K562 (cell line): ENCODE measurements at regions not wholly inside any gene's neighbourhood (a gene's known extent, or its start where the extent isn't known, plus 50 kb on each side); places are given as distances from the start of the nearest gene placed in this dataset.

Source experiments
- ATF1 ChIP-seq, 2 experiments: fragments of 450-650 bp in 1 of 2; IDR thresholded peaks; 2 replicates each; pipeline ENCODE4 v1.6.1; 2016; ENCODE audit warnings: missing compliant biosample characterization in 1 of 2, missing genetic modification characterization in 1 of 2
- CHD2 ChIP-seq: IDR thresholded peaks from 2 replicates; pipeline ENCODE4 v1.6.1; 2011; ENCODE audit warnings: low read depth, low read length
- CTCF ChIP-seq, 3 experiments: IDR thresholded peaks in 2 of 3; conservative IDR thresholded peaks in 1 of 3; 2 replicates each; pipeline ENCODE4 v1.5.1; 2011 to 2012; ENCODE audit warnings: low read length in 3 of 3, mild to moderate bottlenecking in 3 of 3, control low read depth in 2 of 3, improper control_type of control experiment in 1 of 3, inconsistent platforms in 1 of 3, low read depth in 1 of 3, mixed read lengths in 1 of 3, moderate library complexity in 1 of 3; ENCODE audit not compliant: insufficient read depth in 2 of 3
- HOXB6 ChIP-seq: fragments of 250-450 bp; sonication (Bioruptor Pico); IDR thresholded peaks from 2 replicates; pipeline ENCODE4 v1.5.1; 2022; ENCODE audit warnings: mild to moderate bottlenecking, borderline replicate concordance
- MAX ChIP-seq: sonication (generic); formaldehyde crosslinking; IDR thresholded peaks from 2 replicates; pipeline ENCODE4 v1.9.0; 2022; ENCODE audit warnings: mild to moderate bottlenecking, missing genetic modification reagents
- POLR2AphosphoS5 ChIP-seq: IDR thresholded peaks from 2 replicates; pipeline ENCODE4 v1.6.1; 2011; ENCODE audit warnings: mild to moderate bottlenecking, low read depth, low read length, moderate library complexity; ENCODE audit not compliant: control insufficient read depth, insufficient read depth
- TOE1 ChIP-seq, 2 experiments: fragments of 450-650 bp in 1 of 2; sonication (generic) in 1 of 2; formaldehyde crosslinking in 1 of 2; IDR thresholded peaks; 2 replicates each; pipeline versions ENCODE4 v1.7.1 to v1.8.0; 2016 to 2022; ENCODE audit warnings: borderline replicate concordance in 2 of 2, mild to moderate bottlenecking in 2 of 2, antibody characterized with exemption in 1 of 2, inconsistent platforms in 1 of 2, low read depth in 1 of 2, missing genetic modification reagents in 1 of 2, moderate library complexity in 1 of 2
- ZNF23 ChIP-seq: fragments of 250-450 bp; sonication (Bioruptor Pico); IDR thresholded peaks from 2 replicates; pipeline ENCODE4 v1.4.0; 2020; ENCODE audit warnings: mild to moderate bottlenecking
- ZNF239 ChIP-seq: fragments of 250-450 bp; sonication (Bioruptor Pico); IDR thresholded peaks from 2 replicates; pipeline ENCODE4 v1.4.0; 2020; ENCODE audit warnings: mild to moderate bottlenecking
- ZNF830 ChIP-seq: fragments of 250-450 bp; sonication (Bioruptor Pico); IDR thresholded peaks from 2 replicates; pipeline ENCODE4 v1.5.0; 2021; ENCODE audit warnings: mild to moderate bottlenecking
- TF ChIP-seq, protein P1 (sequence below): fragments of 200-800 bp; sonication (Bioruptor generic); IDR thresholded peaks from 2 replicates; pipeline ENCODE4 v1.6.1; 2016; ENCODE audit warnings: missing genetic modification characterization, missing compliant biosample characterization

DNA sequence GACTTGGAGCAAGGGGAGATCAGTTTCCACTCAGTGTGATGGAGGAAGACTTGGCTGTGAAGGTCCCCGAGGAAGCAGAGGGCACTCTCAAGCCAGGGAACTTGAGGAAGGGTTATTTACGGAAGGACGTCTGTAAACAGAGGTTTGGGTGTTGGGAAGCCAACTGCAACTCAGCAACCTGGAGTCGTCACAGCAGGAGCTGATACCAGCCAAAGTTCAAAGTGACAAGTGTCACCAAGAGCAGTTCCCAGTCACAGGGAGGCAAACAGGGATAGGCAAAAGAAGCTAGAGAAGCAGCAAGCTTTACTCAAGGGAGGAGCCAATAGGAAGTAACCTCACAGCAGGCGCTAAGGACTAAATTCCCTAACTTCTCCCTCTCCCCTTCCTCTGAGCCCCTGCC lies 205.5 kb downstream of the EFNB2 start:
- TF ChIP-seq CTCF (IDR thresholded peaks at IDR 0.05 in 2 of 3, conservative IDR thresholded peaks at IDR 0.05 in 1 of 3; ENCODE audit: insufficient read depth in 2 of 3, low read depth in 1 of 3, low read length in 3 of 3) (no peak), ZNF239 (no peak), TOE1 (IDR thresholded peaks at IDR 0.05; ENCODE audit: borderline replicate concordance) (no peak), TOE1 (CRISPR knock-in tag; IDR thresholded peaks at IDR 0.05; ENCODE audit: borderline replicate concordance, low read depth) (no peak), HOXB6 (CRISPR knock-in tag) (no peak), CHD2 (no peak), ZNF23 (no peak), MAX (CRISPR knock-in tag) (no peak), ATF1 (CRISPR knock-in tag; IDR thresholded peaks at IDR 0.05) (no peak), ATF1 (tag; IDR thresholded peaks at IDR 0.05) (no peak), POLR2AphosphoS5 (no peak), ZNF830 (CRISPR knock-in tag) (no peak)
- TF ChIP-seq, protein P1, sequence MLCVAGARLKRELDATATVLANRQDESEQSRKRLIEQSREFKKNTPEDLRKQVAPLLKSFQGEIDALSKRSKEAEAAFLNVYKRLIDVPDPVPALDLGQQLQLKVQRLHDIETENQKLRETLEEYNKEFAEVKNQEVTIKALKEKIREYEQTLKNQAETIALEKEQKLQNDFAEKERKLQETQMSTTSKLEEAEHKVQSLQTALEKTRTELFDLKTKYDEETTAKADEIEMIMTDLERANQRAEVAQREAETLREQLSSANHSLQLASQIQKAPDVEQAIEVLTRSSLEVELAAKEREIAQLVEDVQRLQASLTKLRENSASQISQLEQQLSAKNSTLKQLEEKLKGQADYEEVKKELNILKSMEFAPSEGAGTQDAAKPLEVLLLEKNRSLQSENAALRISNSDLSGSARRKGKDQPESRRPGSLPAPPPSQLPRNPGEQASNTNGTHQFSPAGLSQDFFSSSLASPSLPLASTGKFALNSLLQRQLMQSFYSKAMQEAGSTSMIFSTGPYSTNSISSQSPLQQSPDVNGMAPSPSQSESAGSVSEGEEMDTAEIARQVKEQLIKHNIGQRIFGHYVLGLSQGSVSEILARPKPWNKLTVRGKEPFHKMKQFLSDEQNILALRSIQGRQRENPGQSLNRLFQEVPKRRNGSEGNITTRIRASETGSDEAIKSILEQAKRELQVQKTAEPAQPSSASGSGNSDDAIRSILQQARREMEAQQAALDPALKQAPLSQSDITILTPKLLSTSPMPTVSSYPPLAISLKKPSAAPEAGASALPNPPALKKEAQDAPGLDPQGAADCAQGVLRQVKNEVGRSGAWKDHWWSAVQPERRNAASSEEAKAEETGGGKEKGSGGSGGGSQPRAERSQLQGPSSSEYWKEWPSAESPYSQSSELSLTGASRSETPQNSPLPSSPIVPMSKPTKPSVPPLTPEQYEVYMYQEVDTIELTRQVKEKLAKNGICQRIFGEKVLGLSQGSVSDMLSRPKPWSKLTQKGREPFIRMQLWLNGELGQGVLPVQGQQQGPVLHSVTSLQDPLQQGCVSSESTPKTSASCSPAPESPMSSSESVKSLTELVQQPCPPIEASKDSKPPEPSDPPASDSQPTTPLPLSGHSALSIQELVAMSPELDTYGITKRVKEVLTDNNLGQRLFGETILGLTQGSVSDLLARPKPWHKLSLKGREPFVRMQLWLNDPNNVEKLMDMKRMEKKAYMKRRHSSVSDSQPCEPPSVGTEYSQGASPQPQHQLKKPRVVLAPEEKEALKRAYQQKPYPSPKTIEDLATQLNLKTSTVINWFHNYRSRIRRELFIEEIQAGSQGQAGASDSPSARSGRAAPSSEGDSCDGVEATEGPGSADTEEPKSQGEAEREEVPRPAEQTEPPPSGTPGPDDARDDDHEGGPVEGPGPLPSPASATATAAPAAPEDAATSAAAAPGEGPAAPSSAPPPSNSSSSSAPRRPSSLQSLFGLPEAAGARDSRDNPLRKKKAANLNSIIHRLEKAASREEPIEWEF (CRISPR knock-in tag): no peak
